ENCODE measurements at regions not wholly inside any gene's neighbourhood (a gene's known extent, or its start where the extent isn't known, plus 50 kb on each side); places are given as distances from the start of the nearest gene placed in this dataset.

- no peak overlapping the region for H3K9ac ChIP-seq (ENCODE audit: low read depth, low read length)
- no peak overlapping the region for H3K27ac ChIP-seq (ENCODE audit: low read length)
- no peaks in the 10 kb centered on the region for H3K9me3 ChIP-seq (ENCODE audit: insufficient read depth, low read depth, low read length)
- no peaks in the 10 kb centered on the region for H3K36me3 ChIP-seq (ENCODE audit: insufficient read depth, low read depth, low read length)
- H3K4me1 ChIP-seq (ENCODE audit: insufficient read depth, low read length), result no peaks in the 10 kb centered on the region
- no peak overlapping the region for H3K4me3 ChIP-seq (ENCODE audit: low read length)
- H3K27me3 ChIP-seq (ENCODE audit: insufficient read depth, low read length), result peaks cover 81% of the 10 kb centered on the region
Observed at GRCh38 chr2:120673205-120673550, 62.5 kb upstream of the GLI2 start.

GRCh38 chr2:120673571-120674061 lies 62.1 kb upstream of the GLI2 start:
- no peaks in the 10 kb centered on the region for H3K4me1 ChIP-seq (ENCODE audit: insufficient read depth, low read length)
- no peaks in the 10 kb centered on the region for H3K36me3 ChIP-seq (ENCODE audit: insufficient read depth, low read depth, low read length)
- no peak overlapping the region for H3K9ac ChIP-seq (ENCODE audit: low read depth, low read length)
- no peaks in the 10 kb centered on the region for H3K9me3 ChIP-seq (ENCODE audit: insufficient read depth, low read depth, low read length)
- H3K4me3 ChIP-seq (ENCODE audit: low read length), result no peak overlapping the region
- peaks cover 78% of the 10 kb centered on the region for H3K27me3 ChIP-seq (ENCODE audit: insufficient read depth, low read length)
- H3K27ac ChIP-seq (ENCODE audit: low read length), result no peak overlapping the region

DNA sequence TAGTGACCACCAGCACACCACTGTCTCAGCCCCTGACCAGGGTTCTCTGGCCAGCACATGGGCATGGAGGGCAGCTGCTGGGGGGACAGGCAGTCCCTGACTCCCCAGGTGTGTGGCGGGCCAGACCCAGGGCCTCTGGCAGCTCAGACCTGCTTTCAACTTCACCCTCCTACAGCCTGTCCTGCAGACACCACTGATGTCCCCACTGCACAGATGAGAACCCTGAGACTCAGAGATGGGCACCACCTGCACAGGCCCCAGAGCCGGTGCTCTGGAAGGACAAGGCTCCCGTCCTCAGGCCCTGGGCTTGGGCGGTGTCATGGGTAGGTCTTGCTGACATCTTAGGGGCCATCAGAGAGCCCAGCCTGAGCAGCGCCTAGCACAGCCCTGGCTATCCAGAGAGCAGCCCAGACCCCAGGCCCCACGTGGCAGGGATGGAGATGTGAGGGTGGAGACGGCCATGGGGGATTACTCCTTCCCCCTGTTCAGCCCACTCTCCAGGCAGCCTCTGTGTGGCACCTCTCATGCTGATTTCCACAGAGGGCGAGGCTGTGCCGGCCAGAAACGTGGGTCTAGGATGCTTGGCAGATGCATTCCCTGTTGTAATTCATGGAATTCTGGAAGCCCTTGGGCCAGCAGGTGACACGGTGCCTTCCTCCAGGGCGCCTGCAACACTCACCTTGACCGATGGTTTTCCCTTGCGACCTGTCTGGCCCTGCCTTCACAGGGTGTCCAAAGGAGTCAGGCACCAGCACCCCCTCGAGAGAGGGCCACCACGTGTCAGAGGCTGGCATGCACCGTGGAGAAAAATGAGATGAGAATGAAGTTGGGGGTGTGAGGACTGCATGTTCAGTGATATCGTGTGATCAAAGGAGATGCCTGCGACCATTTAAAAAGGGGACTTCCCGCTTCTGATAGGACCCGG lies 61.2 kb upstream of the GLI2 start:
- Histone ChIP-seq H3K9ac (ENCODE audit: low read depth, low read length) (no peak overlapping the region), H3K27me3 (ENCODE audit: insufficient read depth, low read length) (peaks cover 78% of the 10 kb centered on the region), H3K4me3 (ENCODE audit: low read length) (no peak overlapping the region), H3K4me1 (ENCODE audit: insufficient read depth, low read length) (no peaks in the 10 kb centered on the region), H3K27ac (ENCODE audit: low read length) (no peak overlapping the region), H3K36me3 (ENCODE audit: insufficient read depth, low read depth, low read length) (no peaks in the 10 kb centered on the region), H3K9me3 (ENCODE audit: insufficient read depth, low read depth, low read length) (no peaks in the 10 kb centered on the region)

GRCh38 chr2:120675460-120676130 lies 60.1 kb upstream of the GLI2 start:
- no peaks in the 10 kb centered on the region for H3K4me1 ChIP-seq (ENCODE audit: insufficient read depth, low read length)
- no peaks in the 10 kb centered on the region for H3K9me3 ChIP-seq (ENCODE audit: insufficient read depth, low read depth, low read length)
- H3K36me3 ChIP-seq (ENCODE audit: insufficient read depth, low read depth, low read length), result no peaks in the 10 kb centered on the region
- H3K9ac ChIP-seq (ENCODE audit: low read depth, low read length), result no peak overlapping the region
- H3K4me3 ChIP-seq (ENCODE audit: low read length), result no peak overlapping the region
- peaks cover 74% of the 10 kb centered on the region for H3K27me3 ChIP-seq (ENCODE audit: insufficient read depth, low read length)
- no peak overlapping the region for H3K27ac ChIP-seq (ENCODE audit: low read length)

GRCh38 chr2:120677221-120677620 lies 58.4 kb upstream of the GLI2 start:
- peaks cover 66% of the 10 kb centered on the region for H3K27me3 ChIP-seq (ENCODE audit: insufficient read depth, low read length)
- no peaks in the 10 kb centered on the region for H3K36me3 ChIP-seq (ENCODE audit: insufficient read depth, low read depth, low read length)
- no peak overlapping the region for H3K4me3 ChIP-seq (ENCODE audit: low read length)
- no peaks in the 10 kb centered on the region for H3K9me3 ChIP-seq (ENCODE audit: insufficient read depth, low read depth, low read length)
- H3K27ac ChIP-seq (ENCODE audit: low read length), result no peak overlapping the region
- no peaks in the 10 kb centered on the region for H3K4me1 ChIP-seq (ENCODE audit: insufficient read depth, low read length)
- H3K9ac ChIP-seq (ENCODE audit: low read depth, low read length), result no peak overlapping the region

DNA sequence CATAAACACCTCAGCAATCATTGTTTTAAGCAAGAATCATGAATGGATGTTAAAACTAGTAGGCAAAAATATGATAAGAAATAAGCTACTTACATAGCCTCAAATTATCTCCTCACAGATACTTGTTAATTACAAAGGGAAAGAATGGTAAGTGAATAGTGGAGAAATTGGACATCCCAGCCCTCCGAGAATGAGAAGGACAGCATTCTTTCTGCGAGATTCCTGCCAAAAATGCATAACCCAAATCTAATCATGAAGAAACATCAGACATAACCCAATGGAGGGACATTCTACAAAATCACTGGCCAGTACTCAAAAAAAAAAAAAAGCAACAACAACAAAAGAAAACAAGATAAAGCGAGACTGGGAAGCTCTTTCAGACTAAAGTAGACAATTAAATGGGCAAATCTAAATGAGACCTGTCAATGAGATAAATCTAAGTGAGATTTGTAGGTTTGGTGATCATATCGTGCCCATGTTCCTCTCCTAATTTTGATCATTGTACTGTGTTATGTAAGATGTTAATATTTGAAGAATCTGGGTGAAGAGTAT lies 57.9 kb upstream of the GLI2 start:
- H3K27ac ChIP-seq (ENCODE audit: low read length), result no peak overlapping the region
- H3K4me1 ChIP-seq (ENCODE audit: insufficient read depth, low read length), result no peaks in the 10 kb centered on the region
- H3K27me3 ChIP-seq (ENCODE audit: insufficient read depth, low read length), result peaks cover 63% of the 10 kb centered on the region
- H3K9ac ChIP-seq (ENCODE audit: low read depth, low read length), result no peak overlapping the region
- H3K9me3 ChIP-seq (ENCODE audit: insufficient read depth, low read depth, low read length), result no peaks in the 10 kb centered on the region
- no peak overlapping the region for H3K4me3 ChIP-seq (ENCODE audit: low read length)
- H3K36me3 ChIP-seq (ENCODE audit: insufficient read depth, low read depth, low read length), result no peaks in the 10 kb centered on the region

GRCh38 chr2:120678251-120678650 lies 57.4 kb upstream of the GLI2 start:
- Histone ChIP-seq H3K27ac (ENCODE audit: low read length) (no peak overlapping the region), H3K9me3 (ENCODE audit: insufficient read depth, low read depth, low read length) (no peaks in the 10 kb centered on the region), H3K4me1 (ENCODE audit: insufficient read depth, low read length) (no peaks in the 10 kb centered on the region), H3K36me3 (ENCODE audit: insufficient read depth, low read depth, low read length) (no peaks in the 10 kb centered on the region), H3K9ac (ENCODE audit: low read depth, low read length) (no peak overlapping the region), H3K4me3 (ENCODE audit: low read length) (no peak overlapping the region), H3K27me3 (ENCODE audit: insufficient read depth, low read length) (peaks cover 62% of the 10 kb centered on the region)

DNA sequence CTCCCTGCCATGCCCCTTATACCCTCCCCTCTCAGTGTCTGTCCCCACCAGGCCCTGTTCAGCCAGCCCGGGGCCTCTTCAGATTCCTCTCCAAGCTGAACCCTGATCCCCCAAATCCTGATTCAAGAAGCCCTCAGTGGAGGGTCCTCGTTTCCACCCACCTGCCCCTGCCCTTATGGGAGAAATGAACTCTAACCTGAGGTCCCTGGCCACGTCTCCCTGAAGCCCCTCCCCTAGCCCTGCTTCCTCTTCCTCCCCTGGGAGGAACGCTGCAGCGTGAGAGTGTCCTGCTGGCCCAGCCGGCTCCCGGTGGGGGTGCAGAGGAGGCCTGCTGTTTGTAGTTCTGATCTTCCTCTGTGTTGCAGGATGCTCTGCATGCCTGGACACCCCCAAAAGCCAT lies 56.7 kb upstream of the GLI2 start:
- no peaks in the 10 kb centered on the region for H3K36me3 ChIP-seq (ENCODE audit: insufficient read depth, low read depth, low read length)
- no peak overlapping the region for H3K9ac ChIP-seq (ENCODE audit: low read depth, low read length)
- H3K4me1 ChIP-seq (ENCODE audit: insufficient read depth, low read length), result no peaks in the 10 kb centered on the region
- no peaks in the 10 kb centered on the region for H3K9me3 ChIP-seq (ENCODE audit: insufficient read depth, low read depth, low read length)
- H3K4me3 ChIP-seq (ENCODE audit: low read length), result no peak overlapping the region
- peaks cover 59% of the 10 kb centered on the region for H3K27me3 ChIP-seq (ENCODE audit: insufficient read depth, low read length)
- no peak overlapping the region for H3K27ac ChIP-seq (ENCODE audit: low read length)

GRCh38 chr2:120679526-120679925 lies 56.1 kb upstream of the GLI2 start:
- Histone ChIP-seq H3K27ac (ENCODE audit: low read length) (no peak overlapping the region), H3K9me3 (ENCODE audit: insufficient read depth, low read depth, low read length) (no peaks in the 10 kb centered on the region), H3K27me3 (ENCODE audit: insufficient read depth, low read length) (peaks cover 53% of the 10 kb centered on the region), H3K4me3 (ENCODE audit: low read length) (no peak overlapping the region), H3K9ac (ENCODE audit: low read depth, low read length) (no peak overlapping the region), H3K36me3 (ENCODE audit: insufficient read depth, low read depth, low read length) (no peaks in the 10 kb centered on the region), H3K4me1 (ENCODE audit: insufficient read depth, low read length) (no peaks in the 10 kb centered on the region)

DNA sequence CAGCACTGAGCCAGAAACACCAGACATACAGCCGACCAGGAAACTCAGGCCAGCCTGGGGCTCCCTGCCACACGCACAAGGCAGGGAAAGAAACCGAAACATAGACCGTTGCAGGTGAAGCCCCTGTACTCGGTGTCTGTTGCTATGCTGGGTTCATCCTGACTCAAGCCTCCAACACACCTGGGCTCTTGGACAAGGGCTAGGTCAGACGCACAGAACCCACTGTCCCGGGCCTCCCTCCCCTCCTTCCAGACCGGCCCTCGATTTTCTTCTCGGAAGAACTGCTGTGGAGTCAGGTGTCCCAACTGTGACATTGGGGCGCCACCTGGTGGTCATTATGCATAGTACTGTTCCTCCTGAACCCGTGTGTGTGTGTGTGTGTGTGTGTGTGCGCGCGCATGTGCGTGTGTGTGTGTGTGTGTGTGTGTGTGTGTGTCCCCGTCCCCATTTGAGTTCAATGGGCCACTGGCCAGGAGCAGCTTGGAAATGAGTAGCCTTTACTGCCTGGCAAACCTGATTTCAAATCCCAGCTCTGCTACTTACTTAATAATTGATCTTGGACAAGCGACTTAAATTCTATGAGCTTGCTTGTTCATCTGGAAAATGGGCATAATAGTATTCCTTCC lies 55.4 kb upstream of the GLI2 start:
- H3K27ac ChIP-seq (ENCODE audit: low read length), result no peak overlapping the region
- H3K27me3 ChIP-seq (ENCODE audit: insufficient read depth, low read length), result peaks cover 46% of the 10 kb centered on the region
- no peak overlapping the region for H3K4me3 ChIP-seq (ENCODE audit: low read length)
- H3K4me1 ChIP-seq (ENCODE audit: insufficient read depth, low read length), result no peaks in the 10 kb centered on the region
- no peaks in the 10 kb centered on the region for H3K9me3 ChIP-seq (ENCODE audit: insufficient read depth, low read depth, low read length)
- H3K9ac ChIP-seq (ENCODE audit: low read depth, low read length), result no peak overlapping the region
- no peaks in the 10 kb centered on the region for H3K36me3 ChIP-seq (ENCODE audit: insufficient read depth, low read depth, low read length)

DNA sequence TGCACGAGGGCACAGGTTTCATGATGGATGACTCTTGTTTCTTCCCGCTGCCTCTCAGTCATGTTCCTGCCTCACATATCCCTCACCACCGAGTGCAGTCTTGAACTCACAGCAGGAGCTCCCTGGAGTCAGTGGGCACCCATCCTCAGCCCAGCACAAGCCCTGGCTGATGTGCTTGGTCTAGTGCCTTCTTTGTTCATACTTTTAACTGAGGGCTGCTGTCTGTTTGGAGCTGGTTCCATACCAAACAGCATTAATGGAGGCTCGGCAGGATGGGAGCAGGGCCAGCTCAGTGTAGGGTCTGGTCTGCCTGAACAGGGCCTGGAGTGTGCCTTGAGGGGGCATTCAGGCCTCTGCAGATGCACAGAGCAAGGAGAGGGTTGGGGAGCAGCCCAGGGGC lies 54.5 kb upstream of the GLI2 start:
- H3K36me3 ChIP-seq (ENCODE audit: insufficient read depth, low read depth, low read length), result no peaks in the 10 kb centered on the region
- no peaks in the 10 kb centered on the region for H3K9me3 ChIP-seq (ENCODE audit: insufficient read depth, low read depth, low read length)
- H3K4me3 ChIP-seq (ENCODE audit: low read length), result no peak overlapping the region
- H3K27me3 ChIP-seq (ENCODE audit: insufficient read depth, low read length), result peaks cover 39% of the 10 kb centered on the region
- H3K9ac ChIP-seq (ENCODE audit: low read depth, low read length), result no peak overlapping the region
- no peaks in the 10 kb centered on the region for H3K4me1 ChIP-seq (ENCODE audit: insufficient read depth, low read length)
- no peak overlapping the region for H3K27ac ChIP-seq (ENCODE audit: low read length)

All from iPS-20b (cell line).